ENCODE measurements at regions not wholly inside any gene's neighbourhood (a gene's known extent, or its start where the extent isn't known, plus 50 kb on each side); places are given as distances from the start of the nearest gene placed in this dataset.

DNA sequence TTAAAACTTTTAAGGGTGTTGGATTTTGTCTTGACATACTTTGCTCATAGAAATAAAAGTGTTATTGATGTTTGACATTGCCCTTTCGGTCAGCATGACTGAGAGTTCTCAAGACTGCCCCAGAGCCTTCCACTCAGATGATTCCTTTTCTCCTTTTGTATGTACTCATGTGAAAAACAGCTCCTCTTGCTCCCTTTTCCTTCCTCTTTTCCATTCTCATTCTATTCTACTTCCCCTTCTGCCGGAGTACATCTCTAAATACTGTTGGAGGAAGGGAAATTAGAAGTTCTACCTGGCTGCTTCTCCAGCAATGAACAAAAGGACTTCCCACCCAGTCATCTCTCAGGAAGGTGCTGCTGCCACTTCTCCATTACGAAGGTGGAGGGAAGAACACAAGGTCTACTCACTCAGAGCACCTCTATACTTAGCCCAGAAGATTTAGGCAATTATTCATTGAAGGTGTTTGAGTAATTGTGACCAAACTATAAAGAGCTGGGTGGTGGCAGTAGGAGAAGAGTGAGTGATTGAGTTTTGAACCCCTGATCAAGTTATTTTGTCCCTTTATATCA is 163.8 kb upstream of the MBNL1 start:
- H3K79me2 ChIP-seq (ENCODE audit: low read length): no peaks in the 10 kb centered on the region
- no peak overlapping the region for H3K4me2 ChIP-seq (ENCODE audit: low read depth, low read length)
- no peaks in the 10 kb centered on the region for H4K20me1 ChIP-seq (ENCODE audit: insufficient read depth, low read length)
- TF ChIP-seq EZH2phosphoT487 (IDR thresholded peaks at IDR 0.05; ENCODE audit: low read length) (no peak), EZH2 (optimal IDR thresholded peaks at IDR 0.05; ENCODE audit: low read depth, low read length) (no peak)
- TF ChIP-seq, protein P1, sequence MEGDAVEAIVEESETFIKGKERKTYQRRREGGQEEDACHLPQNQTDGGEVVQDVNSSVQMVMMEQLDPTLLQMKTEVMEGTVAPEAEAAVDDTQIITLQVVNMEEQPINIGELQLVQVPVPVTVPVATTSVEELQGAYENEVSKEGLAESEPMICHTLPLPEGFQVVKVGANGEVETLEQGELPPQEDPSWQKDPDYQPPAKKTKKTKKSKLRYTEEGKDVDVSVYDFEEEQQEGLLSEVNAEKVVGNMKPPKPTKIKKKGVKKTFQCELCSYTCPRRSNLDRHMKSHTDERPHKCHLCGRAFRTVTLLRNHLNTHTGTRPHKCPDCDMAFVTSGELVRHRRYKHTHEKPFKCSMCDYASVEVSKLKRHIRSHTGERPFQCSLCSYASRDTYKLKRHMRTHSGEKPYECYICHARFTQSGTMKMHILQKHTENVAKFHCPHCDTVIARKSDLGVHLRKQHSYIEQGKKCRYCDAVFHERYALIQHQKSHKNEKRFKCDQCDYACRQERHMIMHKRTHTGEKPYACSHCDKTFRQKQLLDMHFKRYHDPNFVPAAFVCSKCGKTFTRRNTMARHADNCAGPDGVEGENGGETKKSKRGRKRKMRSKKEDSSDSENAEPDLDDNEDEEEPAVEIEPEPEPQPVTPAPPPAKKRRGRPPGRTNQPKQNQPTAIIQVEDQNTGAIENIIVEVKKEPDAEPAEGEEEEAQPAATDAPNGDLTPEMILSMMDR (IDR thresholded peaks at IDR 0.05; ENCODE audit: low read length): no peak
- no peak overlapping the region for H3K27ac ChIP-seq (ENCODE audit: low read length)
- H3K9me3 ChIP-seq (replicated peaks; ENCODE audit: insufficient read depth, low read length): no peaks in the 10 kb centered on the region
- H3K4me1 ChIP-seq (ENCODE audit: low read length): peaks cover 6% of the 10 kb centered on the region; the same call in 1 of the 2 replicates
- no peak overlapping the region for H2AFZ ChIP-seq (ENCODE audit: low read length)
- H3K27me3 ChIP-seq (replicated peaks; ENCODE audit: insufficient read depth, low read length): no peaks in the 10 kb centered on the region
- no peak overlapping the region for H3K4me3 ChIP-seq (ENCODE audit: low read length)
- H3K36me3 ChIP-seq (replicated peaks; ENCODE audit: insufficient read depth, low read length): no peaks in the 10 kb centered on the region
- H3K9ac ChIP-seq (ENCODE audit: low read length): no peak overlapping the region
- H3K9me2 ChIP-seq (replicated peaks; ENCODE audit: insufficient read depth, low read length): no peaks in the 10 kb centered on the region
- H3F3A ChIP-seq (ENCODE audit: insufficient read depth, low read length): no peaks in the 10 kb centered on the region
- DNase-seq: no peak

DNA sequence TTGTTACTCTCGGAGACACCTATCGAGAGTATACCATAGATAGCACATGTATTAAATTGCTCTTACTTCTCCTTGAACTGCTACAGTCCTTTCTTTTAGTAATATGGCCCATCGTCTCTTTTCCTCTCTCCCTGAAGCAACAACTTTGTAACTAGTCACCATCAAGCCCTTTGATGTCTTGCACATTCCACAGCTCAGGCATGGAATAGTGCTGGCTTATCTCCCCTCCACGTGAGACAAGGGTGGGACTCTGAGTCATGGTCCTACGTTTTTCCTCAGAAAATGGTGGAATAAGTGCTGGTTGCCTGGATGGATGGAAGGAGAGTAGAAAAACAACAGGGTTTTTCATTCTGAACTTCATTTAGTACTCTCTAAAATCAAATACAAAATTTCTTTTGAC is 163.3 kb upstream of the MBNL1 start:
- Histone ChIP-seq H3K4me3 (ENCODE audit: low read length) (no peak overlapping the region), H3K9ac (ENCODE audit: low read length) (no peak overlapping the region), H2AFZ (ENCODE audit: low read length) (no peak overlapping the region), H3F3A (ENCODE audit: insufficient read depth, low read length) (no peaks in the 10 kb centered on the region), H3K36me3 (replicated peaks; ENCODE audit: insufficient read depth, low read length) (no peaks in the 10 kb centered on the region), H4K20me1 (ENCODE audit: insufficient read depth, low read length) (no peaks in the 10 kb centered on the region), H3K9me2 (replicated peaks; ENCODE audit: insufficient read depth, low read length) (no peaks in the 10 kb centered on the region), H3K4me2 (ENCODE audit: low read depth, low read length) (no peak overlapping the region), H3K9me3 (replicated peaks; ENCODE audit: insufficient read depth, low read length) (no peaks in the 10 kb centered on the region), H3K27me3 (replicated peaks; ENCODE audit: insufficient read depth, low read length) (no peaks in the 10 kb centered on the region), H3K79me2 (ENCODE audit: low read length) (no peaks in the 10 kb centered on the region), H3K27ac (ENCODE audit: low read length) (no peak overlapping the region), H3K4me1 (ENCODE audit: low read length) (peaks cover 4% of the 10 kb centered on the region; the same call in 1 of the 2 replicates)
- no peak for DNase-seq
- TF ChIP-seq EZH2phosphoT487 (IDR thresholded peaks at IDR 0.05; ENCODE audit: low read length) (no peak), EZH2 (optimal IDR thresholded peaks at IDR 0.05; ENCODE audit: low read depth, low read length) (no peak)
- TF ChIP-seq, protein P1 (IDR thresholded peaks at IDR 0.05; ENCODE audit: low read length): no peak

DNA sequence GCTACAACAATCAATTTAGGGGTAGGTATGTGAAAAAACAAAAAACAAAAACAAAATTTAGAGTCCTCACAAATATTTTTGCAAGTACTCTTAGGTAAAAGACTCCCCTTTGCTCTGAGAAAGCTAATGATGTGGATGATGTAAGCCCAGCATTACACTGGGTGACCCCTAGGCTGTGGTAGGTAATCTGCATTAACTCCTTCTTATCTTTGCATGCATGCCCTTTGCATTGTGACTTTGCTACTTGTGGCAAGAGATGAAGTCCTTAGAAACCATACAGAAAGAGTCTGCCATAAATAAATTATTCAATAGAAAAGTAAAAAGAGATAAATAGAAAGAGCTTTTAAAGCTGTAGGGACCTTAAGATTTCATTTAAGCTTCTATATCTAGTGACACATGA is 159.7 kb upstream of the MBNL1 start:
- TF ChIP-seq, protein P1 (IDR thresholded peaks at IDR 0.05; ENCODE audit: low read length): no peak
- no peak for TF ChIP-seq EZH2phosphoT487 (IDR thresholded peaks at IDR 0.05; ENCODE audit: low read length)
- TF ChIP-seq EZH2 (optimal IDR thresholded peaks at IDR 0.05; ENCODE audit: low read depth, low read length): no peak
- Histone ChIP-seq H3K4me1 (ENCODE audit: low read length) (no peaks in the 10 kb centered on the region), H3K9ac (ENCODE audit: low read length) (no peak overlapping the region), H2AFZ (ENCODE audit: low read length) (no peak overlapping the region), H3K4me2 (ENCODE audit: low read depth, low read length) (no peak overlapping the region), H3F3A (ENCODE audit: insufficient read depth, low read length) (no peaks in the 10 kb centered on the region), H3K9me3 (replicated peaks; ENCODE audit: insufficient read depth, low read length) (no peaks in the 10 kb centered on the region), H3K27ac (ENCODE audit: low read length) (no peak overlapping the region), H3K27me3 (replicated peaks; ENCODE audit: insufficient read depth, low read length) (no peaks in the 10 kb centered on the region), H3K79me2 (ENCODE audit: low read length) (no peaks in the 10 kb centered on the region), H3K4me3 (ENCODE audit: low read length) (no peak overlapping the region), H3K36me3 (replicated peaks; ENCODE audit: insufficient read depth, low read length) (no peaks in the 10 kb centered on the region), H3K9me2 (replicated peaks; ENCODE audit: insufficient read depth, low read length) (no peaks in the 10 kb centered on the region), H4K20me1 (ENCODE audit: insufficient read depth, low read length) (no peaks in the 10 kb centered on the region)
- no peak for DNase-seq

Measured in MM.1S (cell line).